Endodermal cell (in vitro differentiated cells): ENCODE measurements at regions not wholly inside any gene's neighbourhood (a gene's known extent, or its start where the extent isn't known, plus 50 kb on each side); places are given as distances from the start of the nearest gene placed in this dataset.

ENCODE experiments used
- DNase-seq: peaks from one replicate; pipeline ENCODE4 v3.0.0-alpha.2; 2017
- H3K27ac ChIP-seq: 2 replicates; pipeline ENCODE4 v1.5.1; 2013; ENCODE audit warnings: mild to moderate bottlenecking, low read depth, low read length, moderate library complexity
- H3K27me3 ChIP-seq: 2 replicates; pipeline ENCODE4 v1.6.1; 2013; ENCODE audit warnings: mild to moderate bottlenecking, low read length, moderate library complexity; ENCODE audit not compliant: insufficient read depth, control insufficient read depth, poor library complexity, severe bottlenecking
- H3K36me3 ChIP-seq: 2 replicates; pipeline ENCODE4 v1.7.0; 2013; ENCODE audit warnings: mild to moderate bottlenecking, low read length, moderate library complexity; ENCODE audit not compliant: control insufficient read depth, insufficient read depth
- H3K4me1 ChIP-seq: one replicate; pipeline ENCODE4 v1.7.0; 2013; ENCODE audit warnings: low read length; ENCODE audit not compliant: control insufficient read depth, insufficient read depth
- H3K4me3 ChIP-seq: 2 replicates; pipeline ENCODE4 v1.5.1; 2013; ENCODE audit warnings: mild to moderate bottlenecking, low read length, moderate library complexity
- H3K9ac ChIP-seq: 2 replicates; pipeline ENCODE4 v1.6.1; 2013; ENCODE audit warnings: mild to moderate bottlenecking, low read length, moderate library complexity; ENCODE audit not compliant: poor library complexity, severe bottlenecking; ENCODE audit errors: extremely low read depth
- H3K9me3 ChIP-seq: 2 replicates; pipeline ENCODE4 v1.6.1; 2013; ENCODE audit warnings: mild to moderate bottlenecking, low read length, moderate library complexity; ENCODE audit not compliant: control insufficient read depth
- H3K27ac Mint-ChIP-seq: 2 replicates; pipeline ENCODE4 v1.8.0; 2020; ENCODE audit warnings: mixed read lengths
- H3K27me3 Mint-ChIP-seq: 2 replicates; pipeline ENCODE4 v1.8.0; 2021; ENCODE audit warnings: mild to moderate bottlenecking, mixed read lengths; ENCODE audit not compliant: insufficient read depth
- H3K36me3 Mint-ChIP-seq: 2 replicates; pipeline ENCODE4 v1.8.0; 2020; ENCODE audit warnings: low read depth, mixed read lengths
- H3K4me1 Mint-ChIP-seq: 2 replicates; pipeline ENCODE4 v1.8.0; 2020; ENCODE audit warnings: mixed read lengths
- H3K4me3 Mint-ChIP-seq: 2 replicates; pipeline ENCODE4 v1.8.0; 2020; ENCODE audit warnings: mild to moderate bottlenecking, moderate library complexity, mixed read lengths
- H3K9me3 Mint-ChIP-seq: 2 replicates; pipeline ENCODE4 v1.8.0; 2020; ENCODE audit warnings: mild to moderate bottlenecking, mixed read lengths
- WGBS, 2 experiments: methylation state at CpG; one replicate each; pipeline versions ENCODE4 v1.1.5 to v1.1.7; 2013; ENCODE audit warnings: missing lambda C conversion rate in 2 of 2, mixed read lengths in 1 of 2; ENCODE audit not compliant: insufficient coverage in 1 of 2, insufficient read length in 1 of 2; 5-methylcytosine and 5-hydroxymethylcytosine counted together
- TF ChIP-seq, protein P1 (sequence below): fragments of 200-600 bp; sonication (generic); conservative IDR thresholded peaks from 2 replicates; pipeline ENCODE4 v1.5.0; 2021; ENCODE audit warnings: antibody characterized with exemption, mild to moderate bottlenecking

DNA sequence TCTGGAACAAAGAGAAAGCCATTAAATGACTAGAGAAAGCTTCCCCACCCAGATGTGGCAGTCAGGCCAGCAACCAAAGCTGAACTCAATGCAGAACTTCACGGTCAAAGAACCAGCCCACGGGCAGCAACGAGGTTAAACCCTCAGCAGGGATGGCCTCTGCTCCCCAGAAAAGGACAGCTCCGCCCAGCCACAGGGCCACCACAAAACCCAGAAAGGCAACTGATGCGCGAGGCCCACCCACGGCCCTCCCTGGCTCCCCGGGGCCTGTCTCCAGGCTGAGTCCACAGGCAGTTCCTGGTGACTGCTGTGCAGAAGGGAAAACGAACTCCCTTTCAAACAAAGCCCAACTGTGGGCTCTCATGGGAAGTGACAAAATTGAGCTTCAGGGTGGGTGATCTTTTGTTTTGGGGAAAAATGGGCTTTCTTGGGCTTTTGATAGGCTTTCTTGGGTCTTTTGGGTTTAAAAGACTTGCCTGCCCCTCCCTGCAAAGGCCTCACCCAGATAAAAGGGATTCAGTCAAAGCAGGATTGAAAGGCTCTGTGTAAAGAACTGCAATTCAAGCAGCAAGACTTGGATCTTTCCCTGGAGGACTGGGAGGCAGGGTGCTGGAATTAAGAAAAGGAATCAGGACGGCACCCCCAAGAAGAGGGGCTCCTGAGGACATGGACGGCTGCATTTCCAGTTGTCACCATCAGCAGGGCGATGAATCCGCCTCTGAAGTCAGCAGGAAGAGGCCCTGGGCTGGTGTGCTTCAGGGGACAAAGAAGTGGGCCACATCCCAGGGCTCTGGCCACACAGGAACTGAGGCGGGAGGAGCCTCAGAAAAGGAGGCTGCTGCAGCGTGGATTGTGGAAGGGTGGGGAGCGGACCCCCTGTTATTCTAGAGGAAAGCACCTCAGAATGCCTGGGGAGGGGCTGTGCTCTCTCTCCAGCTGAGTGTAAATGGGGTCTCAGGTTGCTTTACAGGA lies 209.9 kb downstream of the USP6NL start:
- Histone ChIP-seq H3K9ac (no peak overlapping the region), H3K4me3 (no peak overlapping the region), H3K36me3 (no peaks in the 10 kb centered on the region), H3K27ac (peak overlapping the region; percentile 38), H3K9me3 (peaks cover 4% of the 10 kb centered on the region), H3K4me1 (peaks cover 7% of the 10 kb centered on the region), H3K27me3 (no peaks in the 10 kb centered on the region)
- H3K27ac Mint-ChIP-seq: peak overlapping the region; percentile 84
- H3K9me3 Mint-ChIP-seq: peaks cover 9% of the 10 kb centered on the region
- H3K4me3 Mint-ChIP-seq: no peak overlapping the region
- H3K4me1 Mint-ChIP-seq: peaks cover 6% of the 10 kb centered on the region
- TF ChIP-seq, protein P1, sequence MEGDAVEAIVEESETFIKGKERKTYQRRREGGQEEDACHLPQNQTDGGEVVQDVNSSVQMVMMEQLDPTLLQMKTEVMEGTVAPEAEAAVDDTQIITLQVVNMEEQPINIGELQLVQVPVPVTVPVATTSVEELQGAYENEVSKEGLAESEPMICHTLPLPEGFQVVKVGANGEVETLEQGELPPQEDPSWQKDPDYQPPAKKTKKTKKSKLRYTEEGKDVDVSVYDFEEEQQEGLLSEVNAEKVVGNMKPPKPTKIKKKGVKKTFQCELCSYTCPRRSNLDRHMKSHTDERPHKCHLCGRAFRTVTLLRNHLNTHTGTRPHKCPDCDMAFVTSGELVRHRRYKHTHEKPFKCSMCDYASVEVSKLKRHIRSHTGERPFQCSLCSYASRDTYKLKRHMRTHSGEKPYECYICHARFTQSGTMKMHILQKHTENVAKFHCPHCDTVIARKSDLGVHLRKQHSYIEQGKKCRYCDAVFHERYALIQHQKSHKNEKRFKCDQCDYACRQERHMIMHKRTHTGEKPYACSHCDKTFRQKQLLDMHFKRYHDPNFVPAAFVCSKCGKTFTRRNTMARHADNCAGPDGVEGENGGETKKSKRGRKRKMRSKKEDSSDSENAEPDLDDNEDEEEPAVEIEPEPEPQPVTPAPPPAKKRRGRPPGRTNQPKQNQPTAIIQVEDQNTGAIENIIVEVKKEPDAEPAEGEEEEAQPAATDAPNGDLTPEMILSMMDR: no peak
- 62 to 81% methylated on average over 6 to 16 of the region's 16 CpGs for WGBS, 2 experiments
- H3K27me3 Mint-ChIP-seq: peaks cover 7% of the 10 kb centered on the region
- no peaks in the 10 kb centered on the region for H3K36me3 Mint-ChIP-seq
- peak; percentile 55 for DNase-seq

DNA sequence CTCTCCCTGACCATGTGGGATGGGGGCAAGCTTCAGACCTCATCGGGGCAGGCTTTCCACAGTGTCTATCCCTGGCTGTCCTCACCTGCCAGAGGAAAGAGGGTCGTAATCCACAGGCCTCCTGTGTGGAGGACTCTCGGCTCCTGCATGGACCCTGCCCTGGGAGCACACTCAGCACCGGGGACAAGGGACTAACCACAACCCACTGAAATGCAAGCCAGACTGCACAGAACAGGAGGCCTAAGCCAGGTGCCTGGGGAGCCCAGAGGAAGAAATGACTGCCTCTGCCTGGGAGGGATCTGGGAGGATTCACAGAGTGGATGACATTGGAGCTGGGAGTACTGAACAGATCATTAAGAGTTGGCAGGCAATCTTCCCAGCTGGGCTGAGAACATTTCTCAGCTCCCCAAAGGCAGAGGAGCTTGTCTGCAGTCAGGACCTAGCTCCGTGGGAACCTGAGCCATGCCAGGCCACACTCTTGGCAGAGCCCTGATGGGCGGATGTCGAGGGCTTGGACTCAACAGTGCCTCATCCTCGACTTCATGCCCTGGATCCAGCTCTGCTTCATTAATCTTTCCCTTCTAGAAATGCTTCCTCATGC lies 213.4 kb downstream of the USP6NL start:
- WGBS, 2 experiments: 90 to 93% methylated on average over 5 to 8 of the region's 8 CpGs
- H3K4me3 Mint-ChIP-seq: no peak overlapping the region
- peaks cover 7% of the 10 kb centered on the region for H3K4me1 ChIP-seq

More for the DNA sequence above, 213.4 kb downstream of the USP6NL start:
- peaks cover 14% of the 10 kb centered on the region for H3K4me1 Mint-ChIP-seq
- TF ChIP-seq, protein P1: no peak
- H3K36me3 Mint-ChIP-seq: no peaks in the 10 kb centered on the region
- Histone ChIP-seq H3K9ac (no peak overlapping the region), H3K4me3 (no peak overlapping the region), H3K27me3 (no peaks in the 10 kb centered on the region), H3K27ac (no peak overlapping the region), H3K36me3 (no peaks in the 10 kb centered on the region), H3K9me3 (peaks cover 4% of the 10 kb centered on the region)
- H3K27ac Mint-ChIP-seq: no peak overlapping the region
- peaks cover 6% of the 10 kb centered on the region for H3K9me3 Mint-ChIP-seq
- peak; percentile 29 for DNase-seq
- no peaks in the 10 kb centered on the region for H3K27me3 Mint-ChIP-seq
